NCI-H2081 treated with DMSO at 0.1 percent for 48 hours (cell line): ENCODE measurements at regions not wholly inside any gene's neighbourhood (a gene's known extent, or its start where the extent isn't known, plus 50 kb on each side); places are given as distances from the start of the nearest gene placed in this dataset.
"Not testable (repeated sequence)": the region's sequence is repeated elsewhere in the genome, so short reads cannot be mapped to it uniquely, and the experiment has no call there.

Source experiments
- DNase-seq: peaks from one replicate; lab custom pipeline; 2025; lab: John Stamatoyannopoulos, UW

DNA sequence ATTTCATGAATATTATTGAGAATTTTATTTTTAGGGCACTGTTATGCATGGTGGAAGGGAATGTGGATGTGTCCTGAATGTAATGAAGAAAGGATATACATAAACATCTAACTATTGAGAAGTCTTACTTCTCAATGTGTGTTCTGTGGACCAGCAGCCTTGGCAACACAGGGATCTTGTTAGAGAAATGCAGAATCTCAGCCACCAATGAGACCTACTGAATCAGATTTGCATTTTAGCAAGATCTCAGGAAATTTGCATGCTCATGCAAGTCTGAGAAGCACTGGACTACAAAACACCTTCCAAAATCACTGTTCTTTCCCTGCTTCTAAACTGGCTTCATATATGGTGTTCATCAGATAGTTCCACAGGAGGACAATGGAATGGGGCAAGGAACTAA lies 139.7 kb upstream of the WDFY3 start:
- no peak for DNase-seq

DNA sequence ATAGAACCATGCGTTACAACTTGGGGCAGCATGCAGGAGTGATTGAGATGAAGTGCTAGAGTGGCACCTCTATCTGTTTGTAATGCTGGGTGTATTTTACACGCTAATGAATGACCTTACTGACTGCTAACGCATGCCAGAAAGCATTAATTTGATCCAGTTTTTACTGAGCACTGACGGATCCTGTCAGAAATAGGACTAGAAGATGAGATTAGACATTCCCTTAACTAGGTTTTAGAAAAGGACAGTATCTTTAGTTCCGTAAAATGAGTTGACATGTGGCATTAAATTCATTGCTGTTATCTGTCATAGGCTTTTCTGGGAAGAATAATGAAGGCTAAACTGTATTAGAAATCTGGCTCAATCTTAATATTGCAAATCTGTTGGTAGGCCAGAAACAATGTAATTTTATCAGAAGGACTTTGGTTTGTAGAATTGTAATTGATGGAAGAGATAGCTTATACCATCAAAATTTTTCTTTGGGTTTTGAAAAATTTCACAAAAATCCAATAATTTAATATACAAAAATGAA lies 140.4 kb upstream of the WDFY3 start:
- no peak for DNase-seq

DNA sequence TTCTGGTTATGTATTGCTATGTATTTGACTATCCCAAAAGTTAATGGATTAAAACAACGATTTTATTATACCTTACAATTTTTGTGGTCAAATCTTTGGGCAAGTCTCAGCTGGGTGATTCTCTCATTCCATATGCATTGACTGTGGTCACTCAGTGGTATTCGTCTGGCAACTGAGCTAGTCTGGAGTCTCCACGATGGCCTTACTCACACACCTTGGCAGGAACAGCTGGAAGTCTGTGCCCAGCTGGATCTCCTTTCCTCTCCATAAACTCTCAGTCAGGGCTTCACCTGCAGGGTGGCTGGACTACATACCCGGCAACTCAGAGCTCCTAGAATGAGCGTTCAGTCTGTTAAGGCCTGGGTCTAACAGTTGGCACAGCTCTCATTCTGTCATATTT lies 141.1 kb upstream of the WDFY3 start:
- DNase-seq: no peak

DNA sequence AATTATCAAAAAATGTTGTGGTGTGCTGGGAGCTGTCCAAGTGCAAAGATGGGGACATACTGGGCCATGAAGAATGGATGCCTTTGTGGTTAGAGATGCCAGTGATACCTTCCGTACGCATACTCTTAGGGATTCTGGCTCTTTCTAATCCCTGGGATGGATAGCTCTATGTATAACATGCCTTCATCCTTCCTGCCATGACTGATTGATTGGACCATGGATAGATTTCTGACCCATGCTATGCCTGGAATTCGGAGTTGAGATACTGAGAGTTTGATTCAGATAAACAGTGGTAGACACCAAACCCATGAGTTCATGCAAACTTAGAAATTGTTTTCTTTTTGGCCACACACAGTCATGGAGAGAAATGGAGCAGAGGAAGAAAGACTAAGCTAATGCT lies 147.2 kb upstream of the WDFY3 start:
- no peak for DNase-seq

DNA sequence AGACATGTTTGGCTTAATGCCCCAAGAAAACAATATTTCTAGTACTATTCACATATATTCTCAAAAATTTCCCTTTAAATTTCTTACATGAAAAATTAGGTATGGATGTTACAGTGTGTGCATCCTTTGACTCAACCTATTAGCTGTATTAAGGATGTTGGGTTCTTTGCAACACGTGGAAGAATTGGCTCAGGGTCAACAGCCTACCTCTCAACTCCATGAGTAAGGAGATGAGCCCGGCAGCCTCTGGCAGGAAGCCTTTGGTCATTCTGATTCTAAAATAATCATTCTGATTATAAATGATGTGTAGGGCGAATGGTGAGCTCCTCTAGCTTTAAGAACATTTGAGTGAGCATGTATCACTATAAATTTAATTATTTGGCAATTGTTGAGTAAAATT lies 148.0 kb upstream of the WDFY3 start:
- DNase-seq: no peak

DNA sequence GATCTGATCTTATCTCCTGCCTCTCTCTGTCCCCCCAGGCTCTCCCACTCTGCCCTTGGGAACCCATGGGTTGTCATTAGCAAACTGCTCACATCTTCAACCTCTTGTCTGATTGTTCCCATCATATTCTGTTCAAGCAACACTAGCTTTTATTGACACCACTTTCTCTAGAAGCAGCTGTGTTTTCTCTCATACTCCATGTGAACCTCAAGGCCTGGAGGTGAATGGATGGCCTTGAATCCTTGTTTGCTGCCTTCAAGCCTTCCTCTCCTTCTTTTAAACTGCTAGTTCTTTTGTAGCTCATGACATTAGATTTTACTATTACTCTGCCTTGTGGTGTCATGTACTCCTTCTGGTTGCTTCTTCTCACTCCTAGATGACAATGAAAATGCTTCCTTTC lies 149.5 kb upstream of the WDFY3 start:
- DNase-seq: no peak

DNA sequence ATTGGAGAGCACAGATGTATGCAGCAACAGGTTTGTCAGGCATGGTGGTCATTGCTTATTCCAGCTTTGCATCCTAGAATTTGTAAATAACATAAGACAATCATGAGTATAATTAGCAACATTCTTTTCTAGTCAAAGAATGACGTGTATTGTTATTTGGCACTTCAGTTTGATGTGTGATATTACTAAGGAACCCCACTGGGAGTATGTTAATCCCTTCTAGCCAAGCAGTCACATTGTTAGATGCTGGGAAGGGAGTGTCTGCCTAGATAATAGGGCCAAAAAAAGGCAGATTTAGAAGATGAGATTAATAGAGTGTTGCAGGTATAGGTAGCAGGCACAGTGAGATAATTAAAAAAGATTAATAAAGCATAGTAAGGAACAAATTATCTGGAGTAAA lies 159.2 kb upstream of the WDFY3 start:
- no peak for DNase-seq

DNA sequence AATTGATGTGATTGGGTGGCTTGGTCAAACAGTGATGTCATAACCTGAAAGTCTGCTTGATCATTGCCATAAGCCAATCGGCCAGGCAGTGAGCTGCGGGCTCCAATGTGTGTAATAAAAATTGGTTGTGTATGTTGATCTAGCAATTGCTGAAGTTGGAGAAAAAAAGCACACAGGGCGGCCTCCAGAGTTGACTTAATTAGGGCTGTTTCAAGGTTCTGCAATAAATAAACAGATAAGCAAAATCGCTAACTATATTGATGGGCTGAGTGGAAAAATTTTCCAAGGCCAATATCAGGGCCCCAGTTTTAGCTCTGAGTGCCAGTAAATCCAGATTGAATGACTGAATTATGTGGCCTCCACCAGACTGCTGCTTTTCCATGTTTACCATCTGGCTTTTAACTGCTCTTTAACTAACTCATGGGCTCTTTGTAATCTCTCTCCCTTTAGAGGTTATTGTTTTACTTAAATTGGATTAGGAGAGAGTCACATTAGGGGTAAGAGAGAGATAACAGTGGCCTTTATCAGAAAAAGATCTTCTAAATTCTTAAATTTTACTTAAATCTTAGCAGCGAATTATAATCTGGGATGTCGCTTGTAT lies 160.6 kb upstream of the WDFY3 start:
- no peak for DNase-seq

DNA sequence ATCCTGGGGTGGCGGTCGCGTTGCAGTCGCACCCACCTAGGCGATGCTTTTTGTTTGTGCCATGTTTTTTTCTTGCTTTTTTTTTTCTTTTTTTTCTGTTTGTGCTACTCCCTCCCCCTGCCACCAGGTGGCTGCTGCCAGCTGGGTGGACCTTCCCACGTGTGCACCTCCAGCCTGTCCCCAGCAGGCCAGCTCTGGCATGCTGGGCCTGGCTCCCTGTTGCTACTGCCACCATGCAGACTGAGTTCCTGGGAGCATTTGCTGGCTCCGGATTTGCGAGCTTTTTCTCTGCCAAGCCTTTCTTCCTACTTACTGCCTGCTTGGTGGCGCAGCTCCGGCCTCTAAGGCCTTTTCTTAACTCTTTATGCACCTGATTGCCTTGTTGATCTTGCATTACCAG lies 161.2 kb upstream of the WDFY3 start:
- DNase-seq: no peak

DNA sequence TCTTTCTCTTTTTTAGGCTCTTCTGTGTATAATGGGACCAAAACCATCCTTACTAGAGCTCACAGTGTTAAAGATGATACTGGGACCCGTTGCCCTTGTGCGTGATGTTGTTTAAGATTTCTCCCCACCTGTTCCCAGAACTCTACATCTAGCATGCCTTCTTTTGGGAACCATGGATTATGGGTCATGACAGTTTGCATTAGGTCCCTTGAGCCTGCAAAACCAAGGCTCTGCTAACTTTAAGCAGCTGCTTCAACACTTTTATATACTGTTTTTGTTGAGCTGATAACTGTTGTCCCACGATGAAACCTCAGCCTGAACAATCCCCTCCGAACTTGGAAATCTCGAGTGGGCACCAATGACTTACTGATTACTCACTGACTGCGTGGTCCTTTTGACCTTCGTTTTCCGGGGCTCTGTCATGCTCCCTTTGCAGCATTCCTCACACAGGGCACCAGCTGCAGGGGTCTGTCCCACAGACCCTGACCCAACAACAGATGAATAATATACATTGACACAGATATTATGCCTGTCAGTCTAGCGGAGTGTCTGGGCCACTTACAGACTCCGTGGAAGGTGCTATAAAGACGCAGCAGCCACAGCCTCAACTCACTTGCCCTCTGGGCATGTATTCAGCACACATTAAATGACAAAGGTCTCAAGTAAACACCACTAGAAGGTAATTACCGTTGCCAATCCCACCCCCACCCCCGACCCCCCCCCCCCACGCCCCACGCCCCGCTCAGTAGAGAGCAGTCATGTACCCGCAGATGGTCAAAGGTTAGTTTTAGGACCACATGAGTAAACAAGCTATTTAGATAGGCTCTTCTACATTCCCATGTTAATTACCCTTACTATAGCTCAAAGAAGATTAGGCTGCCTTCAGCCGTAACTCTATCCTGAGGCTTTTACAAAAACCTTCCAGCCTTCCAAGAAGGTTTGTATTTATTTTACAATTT lies 162.0 kb upstream of the WDFY3 start:
- no peak for DNase-seq

DNA sequence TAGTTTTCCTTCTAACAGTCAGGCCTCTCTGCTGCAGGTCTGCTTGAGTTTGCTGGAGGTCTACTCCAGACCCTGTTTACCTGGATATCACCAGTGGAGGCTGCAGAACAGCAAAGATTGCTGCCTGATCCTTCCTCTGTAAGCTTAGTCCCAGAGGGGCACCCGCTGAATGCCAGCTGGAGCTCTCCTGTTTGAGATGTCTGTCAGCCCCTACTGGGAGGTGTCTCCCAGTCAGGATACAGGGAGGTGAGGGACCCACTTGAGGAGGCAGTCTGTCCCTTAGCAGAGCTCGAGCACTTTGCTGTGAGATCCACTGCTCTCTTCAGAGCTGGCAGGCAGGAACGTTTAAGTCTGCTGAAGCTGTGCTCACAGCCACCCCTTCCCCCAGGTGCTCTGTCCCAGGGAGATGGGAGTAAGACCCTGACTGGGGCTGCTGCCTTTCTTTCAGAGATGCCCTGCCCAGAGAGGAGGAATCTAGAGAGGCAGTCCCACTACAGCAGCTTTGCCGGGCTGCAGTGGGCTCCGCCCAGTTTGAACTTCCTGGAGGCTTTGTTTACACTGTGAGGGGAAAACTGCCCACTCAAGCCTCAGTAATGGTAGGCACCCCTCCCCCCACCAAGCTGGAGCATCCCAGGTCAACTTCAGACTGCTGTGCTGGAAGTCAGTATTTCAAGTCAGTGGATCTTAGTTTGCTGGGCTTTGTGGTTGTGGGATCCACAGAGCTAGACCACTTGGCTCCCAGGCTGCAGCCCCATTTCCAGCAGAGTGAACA lies 163.1 kb upstream of the WDFY3 start:
- not testable (repeated sequence) for DNase-seq

DNA sequence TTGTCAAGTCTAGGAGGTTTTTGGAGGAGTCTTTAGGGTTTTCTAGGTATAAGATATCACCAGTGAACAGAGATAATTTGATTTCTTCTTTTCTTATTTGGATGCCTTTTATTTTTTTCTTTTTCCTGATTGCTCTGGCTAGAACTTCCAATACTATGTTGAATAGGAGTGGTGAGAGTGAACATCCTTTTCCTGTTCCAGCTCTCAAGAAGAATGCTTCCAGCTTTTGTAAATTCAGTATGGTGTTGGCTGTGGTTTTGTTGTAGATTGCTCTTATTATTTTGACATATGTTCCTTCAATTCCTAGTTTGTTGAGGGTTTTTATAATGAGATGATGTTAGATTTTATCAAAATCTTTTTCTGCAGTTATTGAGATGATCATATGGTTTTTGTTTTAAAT lies 165.6 kb upstream of the WDFY3 start:
- DNase-seq: no peak

DNA sequence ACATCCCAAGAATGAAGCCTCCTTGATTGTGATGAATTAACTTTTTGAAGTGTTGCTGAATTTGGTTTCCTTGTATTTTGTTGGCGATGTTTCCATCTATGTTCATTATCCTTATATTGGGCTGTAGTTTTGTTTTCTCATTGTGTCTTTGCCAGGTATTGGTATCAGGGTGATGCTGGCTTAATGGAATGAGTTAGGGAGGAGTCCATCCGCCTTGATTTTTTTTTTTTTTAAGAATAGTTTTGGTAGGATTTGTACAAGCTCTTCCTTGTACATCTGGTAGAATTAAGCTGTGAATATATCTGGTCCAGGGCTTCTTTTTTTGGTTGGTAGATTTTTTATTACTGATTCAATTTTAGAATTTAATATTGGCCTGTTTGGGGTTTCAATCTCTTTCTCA lies 166.1 kb upstream of the WDFY3 start:
- no peak for DNase-seq

DNA sequence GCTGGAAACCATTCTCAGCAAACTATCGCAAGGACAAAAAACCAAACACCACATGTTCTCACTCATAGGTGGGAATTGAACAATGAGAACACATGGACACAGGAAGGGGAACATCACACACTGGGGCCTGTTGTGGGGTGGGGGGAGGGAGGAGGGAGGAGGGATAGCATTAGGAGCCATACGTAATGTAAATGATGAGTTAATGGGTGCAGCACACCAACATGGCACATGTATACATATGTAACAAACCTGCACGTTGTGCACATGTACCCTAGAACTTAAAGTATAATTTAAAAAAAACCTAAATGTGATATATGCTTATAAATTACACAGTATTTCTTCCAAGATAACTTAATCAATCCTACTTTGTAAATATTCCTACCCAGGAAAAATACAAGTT lies 173.3 kb upstream of the WDFY3 start:
- DNase-seq: not testable (repeated sequence)

DNA sequence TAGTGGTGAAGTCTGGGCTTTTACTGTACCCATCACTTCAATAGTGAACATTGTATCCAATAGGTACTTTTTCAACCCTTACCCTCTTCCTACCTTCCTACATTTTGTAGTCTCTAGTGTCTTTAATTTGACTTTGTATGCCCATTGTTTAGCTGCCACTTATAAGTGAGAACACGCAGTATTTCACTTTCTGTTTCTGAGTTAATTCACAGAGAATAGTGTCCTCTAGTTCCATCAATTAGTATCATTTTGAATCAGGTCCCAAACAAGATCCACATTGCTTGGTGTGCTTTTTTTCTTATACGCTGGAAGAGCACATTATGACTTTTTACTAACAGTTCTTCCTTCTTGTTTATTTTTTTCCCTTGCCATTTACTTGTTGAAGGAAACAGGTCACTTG lies 176.0 kb upstream of the WDFY3 start:
- DNase-seq: no peak

DNA sequence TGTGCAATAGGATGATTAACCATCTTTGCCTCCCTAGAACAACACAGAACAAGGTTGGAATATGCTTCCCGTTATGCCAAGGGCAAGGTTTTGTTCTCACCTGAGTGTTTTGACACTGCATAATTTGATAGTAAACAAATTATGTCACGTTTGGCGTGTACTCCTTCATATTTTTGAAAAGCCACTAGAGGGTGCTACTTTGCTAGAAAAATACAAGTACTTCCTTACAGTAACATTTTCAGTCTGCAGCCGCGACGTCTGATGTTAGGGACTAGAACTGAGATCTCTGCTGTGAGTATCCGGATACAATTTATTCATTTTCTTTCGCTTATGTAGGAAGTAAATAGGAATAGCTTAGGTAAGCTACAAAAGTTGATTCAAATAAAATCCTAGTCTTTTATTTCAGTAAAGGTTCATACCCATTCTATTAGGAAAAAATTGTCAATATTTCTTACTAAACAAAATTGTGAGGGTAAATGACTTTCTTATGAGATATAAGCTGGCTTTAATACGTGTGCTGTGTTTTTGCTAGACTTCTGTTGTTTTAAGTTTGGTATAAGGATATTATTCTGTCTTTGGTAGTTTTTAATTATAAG lies 181.1 kb upstream of the WDFY3 start:
- DNase-seq: peak; percentile 29

DNA sequence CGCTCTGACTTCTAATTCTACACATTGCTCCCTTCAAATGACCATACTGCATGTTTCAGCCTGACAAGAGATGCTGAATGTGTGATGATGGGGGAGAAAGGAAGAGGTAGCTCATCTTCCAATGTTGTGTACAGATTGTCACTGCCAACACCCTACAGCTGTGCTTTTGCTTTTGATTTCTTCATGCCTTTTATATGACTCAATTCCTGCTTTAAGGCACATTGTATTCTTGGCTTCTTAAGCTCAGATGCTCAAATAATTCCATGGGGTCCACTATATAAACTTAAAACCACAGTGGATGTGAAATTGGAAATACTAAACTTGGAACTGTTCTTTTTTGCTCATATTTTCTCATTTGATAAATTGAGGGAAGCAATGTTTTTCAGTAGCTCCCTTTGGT lies 183.2 kb upstream of the WDFY3 start:
- DNase-seq: no peak

DNA sequence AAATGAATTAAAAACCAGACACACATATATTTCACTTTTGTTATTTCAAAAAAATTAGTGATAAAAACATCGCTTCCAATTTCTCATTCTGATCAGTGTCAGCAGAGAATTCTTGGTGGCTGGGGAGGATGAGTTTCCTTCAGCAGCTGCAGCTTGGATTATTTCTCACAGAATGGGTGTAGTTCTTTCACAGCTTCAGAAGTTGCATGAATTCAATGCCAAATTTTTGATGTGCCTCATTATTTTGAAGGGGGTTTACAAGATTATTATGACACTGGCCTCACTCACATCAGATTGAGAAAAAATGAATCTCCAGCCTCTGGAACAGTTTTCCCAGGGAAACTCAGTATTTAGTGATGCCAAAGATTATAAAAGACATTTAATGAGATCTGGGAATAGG lies 184.9 kb upstream of the WDFY3 start:
- DNase-seq: no peak

DNA sequence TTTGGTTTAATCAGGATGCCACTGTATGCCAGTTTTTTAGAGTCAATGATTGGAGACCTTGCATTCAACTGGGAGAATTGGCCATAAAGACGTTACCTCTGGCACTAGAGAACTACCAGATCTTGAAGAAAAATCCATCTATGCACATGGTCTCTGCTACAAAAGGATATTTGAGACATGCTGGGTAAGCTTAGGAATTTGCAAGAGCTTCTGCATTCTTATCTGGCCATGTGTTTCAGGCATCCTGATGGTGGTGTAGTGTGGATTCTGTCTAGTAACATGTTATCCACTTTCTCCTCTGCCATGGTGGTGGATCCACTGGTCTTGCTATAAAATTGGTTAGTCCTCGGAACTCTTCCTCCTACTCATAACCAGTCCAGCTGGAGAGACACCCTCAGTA lies 185.3 kb upstream of the WDFY3 start:
- DNase-seq: no peak

DNA sequence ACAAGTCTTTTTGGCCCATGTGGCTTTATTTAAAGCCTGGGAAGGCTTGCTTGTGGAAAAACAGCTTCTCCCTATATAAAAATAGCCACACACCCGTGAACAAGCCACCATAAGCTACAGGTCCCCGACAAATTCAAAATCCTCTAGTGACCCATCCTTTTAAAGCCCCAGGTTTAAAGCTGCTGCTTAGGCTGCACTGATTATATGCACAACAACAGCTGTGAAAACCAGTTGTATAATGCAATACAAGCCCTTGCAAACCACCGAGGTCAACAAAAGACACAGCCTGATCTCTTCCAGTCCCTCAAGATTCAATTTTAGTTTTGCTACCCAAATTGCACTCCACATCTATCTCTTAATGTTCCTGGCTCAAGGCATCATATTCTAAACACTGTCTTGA lies 186.0 kb upstream of the WDFY3 start:
- no peak for DNase-seq

DNA sequence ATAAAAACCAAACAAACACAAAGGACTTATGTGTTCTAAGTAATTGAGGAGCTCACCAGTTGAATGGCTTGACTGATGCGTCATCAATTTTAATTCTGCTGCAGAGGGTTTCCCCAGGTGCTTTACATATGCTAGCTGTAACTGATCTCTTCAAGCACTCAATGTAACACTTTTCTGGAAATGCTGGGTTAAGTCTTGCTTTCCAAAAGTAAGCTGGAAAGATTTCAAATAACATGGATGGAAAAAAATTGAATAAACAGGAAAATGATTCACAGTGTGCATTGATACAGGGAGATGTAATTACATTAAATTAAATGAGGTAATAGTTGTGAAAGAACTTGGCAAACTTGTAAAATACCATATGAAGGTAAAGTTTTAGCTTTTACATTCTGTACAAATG lies 186.7 kb upstream of the WDFY3 start:
- DNase-seq: no peak

DNA sequence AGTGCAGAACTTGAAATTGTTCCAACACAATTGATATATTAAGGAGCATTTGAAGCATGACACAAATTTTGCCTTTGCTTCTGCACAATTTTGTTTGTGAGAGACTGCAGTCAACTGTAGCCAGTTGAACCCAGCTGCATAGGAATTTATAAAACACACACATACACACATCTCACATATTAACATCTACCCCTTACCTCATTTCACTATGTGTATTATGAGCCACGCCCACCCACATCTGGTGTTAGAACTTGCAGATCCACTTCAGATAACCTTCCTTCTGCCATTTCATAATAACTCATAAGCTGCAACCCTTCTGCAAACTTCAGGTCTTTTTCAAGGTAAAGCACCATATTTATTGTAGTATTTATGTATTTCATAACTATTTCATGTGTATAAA lies 188.1 kb upstream of the WDFY3 start:
- DNase-seq: no peak
